Sciatic nerve (tissue), 2 donors: ENCODE measurements at regions not wholly inside any gene's neighbourhood (a gene's known extent, or its start where the extent isn't known, plus 50 kb on each side); places are given as distances from the start of the nearest gene placed in this dataset.
"Not testable (repeated sequence)": the region's sequence is repeated elsewhere in the genome, so short reads cannot be mapped to it uniquely, and the experiment has no call there.

ENCODE experiments used
- ATAC-seq: fragments of 200-7000 bp; cut with Tn5 transposase; one replicate; pipeline ENCODE4 v1.9.1; 2020; ENCODE audit warnings: mild to moderate bottlenecking, moderate library complexity
- DNase-seq: peaks from one replicate; pipeline ENCODE4 v3.0.0-alpha.2; 2020; ENCODE audit warnings: low spot score
- intact Hi-C: fragments of 100-400 bp; cut with DNase I; formaldehyde crosslinking; loops from one replicate; pipeline ENCODE4 v1.14.2; 2022
- donor health status: DM: no; HTN: no; CAD: no.
- donor health status: DM: no; HTN: no; CAD: no.

- ATAC-seq (no peak), DNase-seq (no peak)
- intact Hi-C loops, result no loop called here
These were observed 141.2 kb upstream of the ZFP64 start for GRCh38 chr20:52332649-52333250.

GRCh38 chr20:52332230-52332629 lies 140.7 kb upstream of the ZFP64 start:
- DNase-seq, result no peak
- ATAC-seq, result no peak
- intact Hi-C loops, result no loop called here

- ATAC-seq, result no peak
- DNase-seq, result no peak
- intact Hi-C loops, result no loop called here
These were observed 140.1 kb upstream of the ZFP64 start for GRCh38 chr20:52331655-52332054.

GRCh38 chr20:52321396-52321795 lies 129.8 kb upstream of the ZFP64 start:
- intact Hi-C loops, result no loop called here
- ATAC-seq (no peak), DNase-seq (no peak)

GRCh38 chr20:52318651-52319050 lies 127.1 kb upstream of the ZFP64 start:
- ATAC-seq, result no peak
- intact Hi-C loops, result no loop called here
- DNase-seq, result no peak

GRCh38 chr20:52313341-52313963 lies 121.9 kb upstream of the ZFP64 start:
- DNase-seq (no peak), ATAC-seq (peak; percentile 83)
- intact Hi-C loops, result no loop called here

- intact Hi-C loops, result no loop called here
- ATAC-seq (no peak), DNase-seq (no peak)
These were observed 120.7 kb upstream of the ZFP64 start for GRCh38 chr20:52312132-52312729.

GRCh38 chr20:52311209-52311794 lies 119.7 kb upstream of the ZFP64 start:
- no peak for ATAC-seq
- no peak for DNase-seq
- intact Hi-C loops, result no loop called here

- intact Hi-C loops, result no loop called here
- DNase-seq, result no peak
- no peak for ATAC-seq
These were observed 117.6 kb upstream of the ZFP64 start for GRCh38 chr20:52309181-52309580.

GRCh38 chr20:52306477-52306876 lies 114.9 kb upstream of the ZFP64 start:
- DNase-seq (no peak), ATAC-seq (no peak)
- intact Hi-C loops, result no loop called here

GRCh38 chr20:52305858-52306257 lies 114.3 kb upstream of the ZFP64 start:
- intact Hi-C loops, result no loop called here
- DNase-seq, result no peak
- ATAC-seq, result no peak

- DNase-seq (no peak), ATAC-seq (no peak)
- intact Hi-C loops, result no loop called here
These were observed 113.6 kb upstream of the ZFP64 start for GRCh38 chr20:52305024-52305645.

- no peak for DNase-seq
- no peak for ATAC-seq
- intact Hi-C loops, result no loop called here
These were observed 111.8 kb upstream of the ZFP64 start for GRCh38 chr20:52303281-52303950.

- intact Hi-C loops, result no loop called here
- ATAC-seq (no peak), DNase-seq (no peak)
These were observed 111.2 kb upstream of the ZFP64 start for GRCh38 chr20:52302736-52303135.

GRCh38 chr20:52302051-52302450 lies 110.5 kb upstream of the ZFP64 start:
- intact Hi-C loops, DNase-seq, ATAC-seq: not testable (repeated sequence)

GRCh38 chr20:52295556-52295955 lies 104.0 kb upstream of the ZFP64 start:
- ATAC-seq, result no peak
- intact Hi-C loops, result no loop called here

GRCh38 chr20:52294106-52294628 lies 102.6 kb upstream of the ZFP64 start:
- DNase-seq, result no peak
- intact Hi-C loops, result no loop called here
- ATAC-seq, result no peak

More at GRCh38 chr20:52295556-52295955, 104.0 kb upstream of the ZFP64 start:
- DNase-seq, result no peak

- ATAC-seq, result no peak
- no peak for DNase-seq
- intact Hi-C loops, result no loop called here
These were observed 99.5 kb upstream of the ZFP64 start for GRCh38 chr20:52291109-52291508.

- ATAC-seq (no peak), DNase-seq (no peak)
- intact Hi-C loops, result no loop called here
These were observed 99.0 kb upstream of the ZFP64 start for GRCh38 chr20:52290569-52290968.
